H1 (cell line): ENCODE measurements at regions not wholly inside any gene's neighbourhood (a gene's known extent, or its start where the extent isn't known, plus 50 kb on each side); places are given as distances from the start of the nearest gene placed in this dataset.

ENCODE experiments used
- CTCF ChIA-PET: fragments of 300-600 bp; sonication (Branson Sonifier 250); formaldehyde crosslinking; loops from one replicate; lab custom pipeline; 2021; ENCODE audit not compliant: partially characterized antibody; lab: Charles Lee
- POLR2A ChIA-PET: fragments of 300-600 bp; sonication (Branson Sonifier 250); formaldehyde crosslinking; loops from one replicate; lab custom pipeline; 2021; ENCODE audit warnings: inconsistent platforms; ENCODE audit not compliant: partially characterized antibody; lab: Charles Lee
- DNase-seq, 2 experiments: peaks; one replicate each; pipeline versions ENCODE4 v3.0.0 to v3.0.0-alpha.2; 2010 to 2022; ENCODE audit warnings: low spot score in 2 of 2, low read depth in 1 of 2, mixed read lengths in 1 of 2
- FAIRE-seq: peaks from 2 replicates; lab custom pipeline; 2011; peaks lifted over from hg19 to GRCh38; lab: Jason Lieb, UNC
- H2AFZ ChIP-seq: 2 replicates; pipeline ENCODE4 v1.8.1; 2012; ENCODE audit warnings: low read length, inconsistent platforms
- H2AK5ac ChIP-seq: 2 replicates; pipeline ENCODE4 v1.6.1; 2013; ENCODE audit warnings: low read depth, low read length
- H2BK120ac ChIP-seq: replicated peaks from 2 replicates; pipeline ENCODE3; 2013; ENCODE audit warnings: low read depth, low read length, inconsistent platforms
- H2BK12ac ChIP-seq: 2 replicates; pipeline ENCODE4 v1.6.1; 2013; ENCODE audit warnings: low read depth, low read length
- H2BK15ac ChIP-seq: 2 replicates; pipeline ENCODE4 v1.6.1; 2013; ENCODE audit warnings: low read length
- H2BK20ac ChIP-seq: 2 replicates; pipeline ENCODE4 v1.6.1; 2013; ENCODE audit warnings: low read length
- H2BK5ac ChIP-seq: 2 replicates; pipeline ENCODE4 v1.6.1; 2013; ENCODE audit warnings: low read depth, low read length
- H3K14ac ChIP-seq: 2 replicates; pipeline ENCODE4 v1.6.1; 2013; ENCODE audit warnings: inconsistent platforms; ENCODE audit not compliant: insufficient read length
- H3K18ac ChIP-seq: 2 replicates; pipeline ENCODE4 v1.6.1; 2013; ENCODE audit warnings: low read length; ENCODE audit errors: extremely low read depth
- H3K23ac ChIP-seq: 2 replicates; pipeline ENCODE4 v1.6.1; 2013; ENCODE audit warnings: inconsistent platforms; ENCODE audit not compliant: insufficient read length
- H3K23me2 ChIP-seq: 2 replicates; pipeline ENCODE4 v1.6.1; 2013; ENCODE audit warnings: low read depth, low read length
- H3K27ac ChIP-seq: 2 replicates; pipeline ENCODE4 v1.6.1; 2011; ENCODE audit warnings: low read depth, low read length, inconsistent platforms
- H3K27me3 ChIP-seq, 4 experiments: replicated peaks in 1 of 4; 1 replicate in 1 of 4; 2 replicates in 3 of 4; pipeline versions ENCODE4 v1.6.1 to v1.8.1; 2011 to 2013; ENCODE audit warnings: low read length in 3 of 4, mild to moderate bottlenecking in 3 of 4, inconsistent platforms in 2 of 4, mixed read lengths in 2 of 4, moderate library complexity in 1 of 4; ENCODE audit not compliant: control insufficient read depth in 3 of 4, insufficient read depth in 3 of 4; ENCODE audit errors: extremely low read depth in 1 of 4
- H3K36me3 ChIP-seq, 4 experiments: 2 replicates each; pipeline versions ENCODE4 v1.6.1 to v1.8.1; 2011 to 2013; ENCODE audit warnings: mild to moderate bottlenecking in 4 of 4, low read length in 3 of 4, moderate library complexity in 2 of 4, control low read depth in 1 of 4, inconsistent platforms in 1 of 4; ENCODE audit not compliant: insufficient read depth in 4 of 4, control insufficient read depth in 2 of 4
- H3K4ac ChIP-seq: replicated peaks from 2 replicates; pipeline ENCODE3; 2013; ENCODE audit warnings: low read length, low read depth, mixed read lengths, inconsistent platforms; ENCODE audit not compliant: insufficient read length
- H3K4me1 ChIP-seq, 4 experiments: replicated peaks in 1 of 4; 1 replicate in 1 of 4; 2 replicates in 3 of 4; pipeline versions ENCODE4 v1.6.1 to v1.8.1; 2011 to 2013; ENCODE audit warnings: low read length in 3 of 4, inconsistent platforms in 2 of 4, mixed read lengths in 1 of 4; ENCODE audit not compliant: insufficient read depth in 4 of 4, control insufficient read depth in 3 of 4
- H3K4me2 ChIP-seq, 2 experiments: 2 replicates each; pipeline versions ENCODE4 v1.6.1 to v1.8.1; 2011 to 2013; ENCODE audit warnings: low read depth in 2 of 2, low read length in 2 of 2, control low read depth in 1 of 2, inconsistent platforms in 1 of 2, mild to moderate bottlenecking in 1 of 2; ENCODE audit not compliant: insufficient read depth in 1 of 2
- H3K4me3 ChIP-seq, 4 experiments: fragments of 200-600, 300-600 bp in 1 of 4; sonication (generic), shearing (Covaris generic), sonication (Bioruptor Twin) in 1 of 4; 2 replicates each; pipeline versions ENCODE4 v1.5.1 to v1.8.1; 2011 to 2016; ENCODE audit warnings: low read length in 4 of 4, low read depth in 3 of 4, control low read depth in 2 of 4, inconsistent platforms in 2 of 4, mild to moderate bottlenecking in 2 of 4, mixed read lengths in 1 of 4, moderate library complexity in 1 of 4; ENCODE audit not compliant: insufficient read depth in 2 of 4; ENCODE audit errors: extremely low read depth in 1 of 4
- H3K56ac ChIP-seq: replicated peaks from 2 replicates; pipeline ENCODE3; 2013; ENCODE audit warnings: low read depth, mild to moderate bottlenecking, mixed read lengths, low read length, inconsistent platforms; ENCODE audit not compliant: insufficient read length
- H3K79me1 ChIP-seq: 2 replicates; pipeline ENCODE4 v1.6.1; 2013; ENCODE audit warnings: low read depth, low read length, control low read depth
- H3K79me2 ChIP-seq, 2 experiments: 2 replicates each; pipeline versions ENCODE4 v1.6.1 to v1.8.1; 2012 to 2013; ENCODE audit warnings: low read length in 2 of 2, mild to moderate bottlenecking in 2 of 2, inconsistent platforms in 1 of 2; ENCODE audit not compliant: insufficient read depth in 2 of 2, control insufficient read depth in 1 of 2
- H3K9ac ChIP-seq, 4 experiments: replicated peaks in 1 of 4; 1 replicate in 1 of 4; 2 replicates in 3 of 4; pipeline versions ENCODE4 v1.6.1 to v1.8.1; 2011 to 2013; ENCODE audit warnings: low read depth in 3 of 4, low read length in 3 of 4, control low read depth in 2 of 4, mild to moderate bottlenecking in 2 of 4, moderate library complexity in 2 of 4, inconsistent platforms in 1 of 4; ENCODE audit errors: extremely low read depth in 1 of 4
- H3K9me3 ChIP-seq, 2 experiments: 2 replicates each; pipeline versions ENCODE4 v1.6.1 to v1.8.1; 2012 to 2013; ENCODE audit warnings: mild to moderate bottlenecking in 2 of 2, moderate library complexity in 2 of 2, control low read depth in 1 of 2, inconsistent platforms in 1 of 2, low read depth in 1 of 2, low read length in 1 of 2, mixed read lengths in 1 of 2; ENCODE audit not compliant: insufficient read depth in 2 of 2
- H4K20me1 ChIP-seq, 2 experiments: replicated peaks in 1 of 2; 2 replicates each; pipeline versions ENCODE3 to v1.8.1; 2011 to 2013; ENCODE audit warnings: inconsistent platforms in 2 of 2, low read length in 2 of 2, mild to moderate bottlenecking in 1 of 2; ENCODE audit not compliant: insufficient read depth in 2 of 2, control insufficient read depth in 1 of 2
- H4K5ac ChIP-seq: 2 replicates; pipeline ENCODE4 v1.6.1; 2013; ENCODE audit warnings: low read length, low read depth, mixed read lengths, inconsistent platforms; ENCODE audit not compliant: insufficient read length
- H4K8ac ChIP-seq: 2 replicates; pipeline ENCODE4 v1.8.0; 2013; ENCODE audit warnings: mild to moderate bottlenecking, moderate library complexity, low read length, inconsistent platforms; ENCODE audit not compliant: insufficient read depth; ENCODE audit errors: extremely low read depth
- H4K91ac ChIP-seq: replicated peaks from 2 replicates; pipeline ENCODE3; 2013; ENCODE audit warnings: low read length, mixed read lengths, inconsistent platforms; ENCODE audit not compliant: insufficient read length
- BCL11A ChIP-seq, 2 experiments: IDR thresholded peaks; one replicate each; pipeline ENCODE4 v1.6.1; 2011; ENCODE audit warnings: low read depth in 2 of 2, low read length in 2 of 2, mild to moderate bottlenecking in 2 of 2
- CBX5 ChIP-seq: fragments of 300-800, 300-1000 bp; sonication (generic); IDR thresholded peaks from 2 replicates; pipeline ENCODE4 v1.7.1; 2016; ENCODE audit warnings: antibody characterized with exemption, low read length, low read depth
- GABPA ChIP-seq: IDR thresholded peaks from 2 replicates; pipeline ENCODE4 v1.6.1; 2011; ENCODE audit warnings: mild to moderate bottlenecking, low read length, moderate library complexity, borderline replicate concordance; ENCODE audit not compliant: insufficient read depth
- GTF2F1 ChIP-seq: IDR thresholded peaks from 2 replicates; pipeline ENCODE4 v1.6.1; 2012; ENCODE audit warnings: low read depth, low read length, improper control_type of control experiment, borderline replicate concordance
- MAFK ChIP-seq: IDR thresholded peaks from 2 replicates; pipeline ENCODE4 v1.6.1; 2012; ENCODE audit warnings: low read depth, mild to moderate bottlenecking, improper control_type of control experiment, low read length
- POLR2A ChIP-seq, 2 experiments: IDR thresholded peaks; 1 replicate in 1 of 2; 2 replicates in 1 of 2; pipeline ENCODE4 v1.6.1; 2011; ENCODE audit warnings: low read depth in 2 of 2, low read length in 2 of 2, mild to moderate bottlenecking in 2 of 2; ENCODE audit errors: control extremely low read depth in 1 of 2
- RAD21 ChIP-seq, 2 experiments: IDR thresholded peaks in 1 of 2; conservative IDR thresholded peaks in 1 of 2; 2 replicates each; pipeline ENCODE4 v1.6.1; 2011; ENCODE audit warnings: low read depth in 2 of 2, low read length in 2 of 2, improper control_type of control experiment in 1 of 2, inconsistent platforms in 1 of 2, mild to moderate bottlenecking in 1 of 2, moderate library complexity in 1 of 2
- RNF2 ChIP-seq: fragments of 200-900, 300-1000 bp; sonication (generic); IDR thresholded peaks from 2 replicates; pipeline ENCODE4 v1.7.1; 2016; ENCODE audit warnings: borderline replicate concordance, low read depth, mild to moderate bottlenecking, antibody characterized with exemption, low read length; ENCODE audit not compliant: poor library complexity, severe bottlenecking; ENCODE audit errors: missing control alignments
- RXRA ChIP-seq: IDR thresholded peaks from 2 replicates; pipeline ENCODE4 v1.6.1; 2011; ENCODE audit warnings: low read depth, mild to moderate bottlenecking, low read length, moderate library complexity; ENCODE audit not compliant: insufficient read depth
- SAP30 ChIP-seq: fragments of 300-600 bp; sonication (generic); IDR thresholded peaks from 2 replicates; pipeline ENCODE4 v1.7.1; 2012; ENCODE audit warnings: low read length, moderate library complexity, mild to moderate bottlenecking, inconsistent platforms; ENCODE audit not compliant: insufficient read depth, insufficient replicate concordance
- SIRT6 ChIP-seq: IDR thresholded peaks from one replicate; pipeline ENCODE4 v1.7.1; 2012; ENCODE audit warnings: low read length, inconsistent platforms
- SIX5 ChIP-seq: IDR thresholded peaks from 2 replicates; pipeline ENCODE4 v1.6.1; 2011; ENCODE audit warnings: mild to moderate bottlenecking, low read depth, low read length
- SP1 ChIP-seq: IDR thresholded peaks from 2 replicates; pipeline ENCODE4 v1.6.1; 2011; ENCODE audit warnings: low read depth, low read length
- SP4 ChIP-seq: IDR thresholded peaks from 2 replicates; pipeline ENCODE4 v1.6.1; 2012; ENCODE audit warnings: low read length, inconsistent platforms
- YY1 ChIP-seq: IDR thresholded peaks from 2 replicates; pipeline ENCODE4 v1.6.1; 2011; ENCODE audit warnings: low read depth, mild to moderate bottlenecking, low read length
- WGBS, 2 experiments: shearing (Covaris generic) in 1 of 2; methylation state at CpG; one replicate each; pipeline versions ENCODE4 v1.1.6 to v1.1.7; 2013 to 2015; ENCODE audit warnings: low lambda C conversion rate in 2 of 2, mixed read lengths in 2 of 2, inconsistent platforms in 1 of 2, low coverage in 1 of 2, missing lambda C conversion rate in 1 of 2; ENCODE audit not compliant: insufficient replicate concordance in 2 of 2, insufficient coverage in 1 of 2, insufficient read length in 1 of 2; ENCODE audit errors: extremely low coverage in 1 of 2, missing lambda C conversion rate in 1 of 2; 5-methylcytosine and 5-hydroxymethylcytosine counted together

DNA sequence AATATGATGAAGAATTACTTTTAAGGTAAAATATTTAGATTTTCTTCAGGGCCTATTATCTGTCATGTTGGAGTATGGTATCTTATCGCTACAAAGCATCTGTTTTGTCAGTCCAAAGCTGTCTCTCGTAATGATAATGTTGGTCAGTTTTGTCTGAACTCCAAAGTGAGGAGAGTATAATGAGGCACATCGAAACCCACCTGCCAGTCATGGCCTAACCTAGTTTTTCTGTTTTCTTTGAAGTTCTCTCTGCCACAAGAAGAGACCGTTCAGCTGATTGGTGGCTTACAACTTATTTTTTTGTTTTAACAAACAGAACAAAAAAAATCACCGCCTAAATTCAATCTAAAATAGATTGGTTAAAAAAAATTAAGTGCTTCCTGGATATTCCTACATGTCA is 1387.9 kb downstream of the RPIA start:
- no peak for FAIRE-seq
- CTCF ChIA-PET, result no interaction called here
- POLR2A ChIA-PET, result no interaction called here
- no peak for TF ChIP-seq BCL11A (IDR thresholded peaks at IDR 0.05; ENCODE audit: low read depth in 2 of 2, low read length in 2 of 2)
- TF ChIP-seq SP1, result no peak
- no peak for TF ChIP-seq SIRT6
- TF ChIP-seq YY1, result no peak
- no peak for TF ChIP-seq GTF2F1
- TF ChIP-seq RAD21 (IDR thresholded peaks at IDR 0.05 in 1 of 2, conservative IDR thresholded peaks at IDR 0.05 in 1 of 2; ENCODE audit: low read depth in 2 of 2, low read length in 2 of 2), result no peak
- no peak for TF ChIP-seq SP4
- TF ChIP-seq RXRA, result no peak
- TF ChIP-seq MAFK, result no peak
- TF ChIP-seq GABPA, result no peak
- TF ChIP-seq SIX5, result no peak
- no peak for TF ChIP-seq POLR2A (IDR thresholded peaks at IDR 0.05; ENCODE audit: control extremely low read depth in 1 of 2, low read depth in 2 of 2, low read length in 2 of 2)
- TF ChIP-seq CBX5, result no peak
- no peak for TF ChIP-seq RNF2
- no peak for TF ChIP-seq SAP30

More for the DNA sequence above, 1387.9 kb downstream of the RPIA start:
- Histone ChIP-seq H3K56ac (no peak overlapping the region), H3K23me2 (no peaks in the 10 kb centered on the region), H3K27ac (no peak overlapping the region), H4K91ac (no peak overlapping the region), H2BK20ac (no peak overlapping the region), H3K4me3 (no peak overlapping the region), H2BK5ac (no peak overlapping the region), H3K79me1 (no peaks in the 10 kb centered on the region), H4K20me1 (no peaks in the 10 kb centered on the region), H2BK15ac (no peak overlapping the region), H4K8ac (no peak overlapping the region), H2AK5ac (no peak overlapping the region), H4K5ac (no peak overlapping the region), H2BK12ac (no peak overlapping the region), H3K4me1 (peaks cover 0 to 3% (median 0%) of the 10 kb centered on the region in 4 experiments; a peak in 3 of 7 replicates), H3K27me3 (no peaks in the 10 kb centered on the region), H3K36me3 (no peaks in the 10 kb centered on the region), H3K18ac (no peak overlapping the region), H3K4ac (no peak overlapping the region), H3K79me2 (no peaks in the 10 kb centered on the region), H3K9ac (no peak overlapping the region), H3K9me3 (no peaks in the 10 kb centered on the region), H2AFZ (no peak overlapping the region), H3K23ac (no peak overlapping the region), H2BK120ac (no peak overlapping the region), H3K4me2 (no peak overlapping the region), H3K14ac (no peak overlapping the region)
- no peak for DNase-seq
- WGBS, 2 experiments, result 90% methylated on average over 5 of the region's 5 CpGs; no CpG with 5 or more reads in 1 of the 2 experiments
